AG08395 (cell line): ENCODE measurements at regions not wholly inside any gene's neighbourhood (a gene's known extent, or its start where the extent isn't known, plus 50 kb on each side); places are given as distances from the start of the nearest gene placed in this dataset.
"Not testable (repeated sequence)": the region's sequence is repeated elsewhere in the genome, so short reads cannot be mapped to it uniquely, and the experiment has no call there.

Experiments
- DNase-seq: peaks from one replicate; pipeline ENCODE4 v3.0.0; 2012; ENCODE audit warnings: mixed read lengths, low spot score

DNA sequence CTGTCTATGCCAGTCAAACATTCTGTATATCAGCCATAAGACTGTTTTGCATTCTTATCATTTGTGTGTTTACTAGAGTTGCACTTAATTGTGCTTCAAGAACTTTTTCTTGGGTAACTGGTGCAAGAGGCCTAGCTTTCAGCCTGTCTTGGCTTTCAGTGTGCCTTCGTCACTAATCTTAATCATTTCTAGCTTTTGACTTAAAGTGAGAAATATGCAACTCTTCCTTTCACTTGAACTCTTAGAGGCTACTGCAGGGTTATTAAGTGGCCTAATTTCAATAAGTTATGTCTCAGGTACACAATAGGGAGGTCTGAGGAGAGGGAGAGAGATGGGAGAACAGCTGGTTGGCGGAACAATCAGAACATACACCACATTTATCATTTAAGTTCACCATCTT, 62.1 kb upstream of the FAN1 start:
- not testable (repeated sequence) for DNase-seq

DNA sequence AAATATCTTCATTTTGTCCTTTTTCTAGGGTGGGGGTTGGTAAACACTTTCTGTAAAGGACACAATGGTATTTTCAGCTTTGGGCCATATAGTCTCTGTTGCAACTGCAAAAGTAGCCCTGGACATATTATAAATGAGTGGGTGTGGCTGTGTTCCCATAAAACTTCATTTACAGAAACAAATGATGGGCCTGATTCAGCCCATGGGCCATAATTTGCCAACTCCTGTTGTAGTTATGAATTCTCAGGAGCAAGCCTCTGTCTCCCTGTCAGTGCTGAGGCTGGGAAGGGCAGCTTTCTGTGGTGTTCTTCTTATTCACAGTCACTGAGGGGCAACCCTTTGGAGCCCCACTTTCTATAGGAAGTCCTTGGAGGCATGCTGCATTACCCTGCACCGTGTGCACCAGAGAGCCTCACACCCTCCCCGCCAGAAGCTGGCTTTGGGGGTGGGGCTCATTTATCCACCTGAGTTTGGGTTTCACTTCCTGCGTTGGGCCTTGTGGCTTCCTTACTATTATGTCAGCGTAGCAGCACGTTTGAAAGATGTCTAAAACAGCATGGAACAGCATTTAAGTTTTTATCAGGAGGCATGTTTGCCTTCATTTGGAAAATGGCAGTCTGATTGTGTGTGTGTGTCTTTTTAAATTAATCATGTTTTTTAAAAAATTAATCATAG, 60.8 kb upstream of the FAN1 start:
- DNase-seq = not testable (repeated sequence)

DNA sequence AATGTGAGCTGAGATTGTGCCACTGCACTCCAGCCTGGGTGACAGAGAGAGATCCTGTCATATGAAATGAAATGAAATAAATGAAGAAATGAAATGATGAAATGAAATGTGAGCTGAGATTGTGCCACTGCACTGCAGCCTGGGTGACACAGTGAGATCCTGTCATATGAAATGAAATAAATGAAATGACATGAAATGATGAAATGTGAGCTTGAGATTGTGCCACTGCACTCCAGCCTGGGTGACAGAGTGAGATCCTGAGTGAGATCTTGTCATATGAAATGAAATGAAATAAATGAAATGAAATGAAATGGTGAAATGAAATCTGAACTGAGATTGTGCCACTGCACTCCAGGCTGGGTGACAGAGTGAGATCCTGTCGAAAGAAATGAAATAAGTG, 58.2 kb upstream of the FAN1 start:
- DNase-seq = not testable (repeated sequence)
